ENCODE measurements at regions not wholly inside any gene's neighbourhood (a gene's known extent, or its start where the extent isn't known, plus 50 kb on each side); places are given as distances from the start of the nearest gene placed in this dataset.

DNA sequence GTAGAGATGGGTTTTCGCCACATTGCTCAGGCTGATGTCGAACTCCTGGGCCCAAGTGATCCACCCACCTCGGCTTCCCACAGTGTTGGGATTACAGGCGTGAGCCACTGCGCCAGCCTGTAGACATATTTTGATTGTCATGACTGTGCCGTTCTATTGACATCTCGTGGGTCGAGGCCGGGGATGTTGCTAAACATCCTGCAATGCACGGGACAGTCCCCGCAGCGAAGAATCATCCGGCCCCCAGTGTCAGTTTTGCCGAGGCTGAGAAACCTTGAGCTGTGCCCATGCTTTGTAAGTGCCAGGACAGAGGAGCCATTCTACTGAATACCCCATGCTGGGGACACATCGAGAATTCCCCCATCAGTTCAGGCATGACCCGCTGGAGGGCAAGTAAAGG, 69.1 kb upstream of the GSE1 start:
- in situ Hi-C loops (cut with HindIII; ENCODE audit: extremely low pct_ligation_motif_present, low pct_unique_long_range_greater_than_20kb): no loop called here
- WGBS (ENCODE audit: low lambda C conversion rate): 90% methylated on average over 16 of the region's 16 CpGs
- H3K27ac ChIP-seq (ENCODE audit: extremely low read length, insufficient read depth, low read length): no peak overlapping the region
- H4K20me1 ChIP-seq (ENCODE audit: insufficient read depth, low read length): no peaks in the 10 kb centered on the region
- H3K9me3 ChIP-seq (ENCODE audit: low read length): no peaks in the 10 kb centered on the region
- no peak overlapping the region for H2AFZ ChIP-seq (ENCODE audit: low read length)
- intact Hi-C loops (cut with micrococcal nuclease; ENCODE audit: unreplicated experiment): no loop called here
- ATAC-seq (no peak), FAIRE-seq (no peak), DNase-seq (ENCODE audit: low spot score) (no peak)
- no peaks in the 10 kb centered on the region for H3K36me3 ChIP-seq (replicated peaks in 1 of 2; ENCODE audit: control insufficient read depth in 1 of 2, insufficient read depth in 2 of 2, low read length in 2 of 2)
- peaks cover 57% of the 10 kb centered on the region for H3K4me1 ChIP-seq (ENCODE audit: insufficient read depth, low read length)
- no peak overlapping the region for H3K4me3 ChIP-seq (replicated peaks in 1 of 3; ENCODE audit: insufficient read depth in 1 of 3, low read depth in 2 of 3, low read length in 3 of 3)
- no peak overlapping the region for H3K4me2 ChIP-seq (ENCODE audit: low read depth, low read length)
- no peak overlapping the region for H3K9ac ChIP-seq (ENCODE audit: insufficient read depth, low read depth, low read length)
- ChIA-PET POLR2A (interaction anchor here (1.7 to 2.6 kb wide), 5 partner anchors 8 to 29 kb away, joined by 6 to 12 read pairs (median 8); no protein-coding TSS in a partner anchor), CTCF (ENCODE audit: low intra/inter-chr PET ratio, low total read pairs) (no interaction called here)
- no TSS peak for BruUV-seq (replicated peaks)
- no peaks in the 10 kb centered on the region for H3K79me2 ChIP-seq (ENCODE audit: insufficient read depth, low read length)
- H3K27me3 ChIP-seq (ENCODE audit: control insufficient read depth in 1 of 2, insufficient read depth in 2 of 2, low read length in 2 of 2): no peaks in the 10 kb centered on the region
- TF ChIP-seq ZNF441 (CRISPR knock-in tag; IDR thresholded peaks at IDR 0.05; ENCODE audit: borderline replicate concordance): no peak
- no peak for TF ChIP-seq ZMYM2 (CRISPR knock-in tag; IDR thresholded peaks at IDR 0.05)
- no peak for TF ChIP-seq CENPT (CRISPR knock-in tag; IDR thresholded peaks at IDR 0.05; ENCODE audit: low read depth)
- TF ChIP-seq, protein P1, sequence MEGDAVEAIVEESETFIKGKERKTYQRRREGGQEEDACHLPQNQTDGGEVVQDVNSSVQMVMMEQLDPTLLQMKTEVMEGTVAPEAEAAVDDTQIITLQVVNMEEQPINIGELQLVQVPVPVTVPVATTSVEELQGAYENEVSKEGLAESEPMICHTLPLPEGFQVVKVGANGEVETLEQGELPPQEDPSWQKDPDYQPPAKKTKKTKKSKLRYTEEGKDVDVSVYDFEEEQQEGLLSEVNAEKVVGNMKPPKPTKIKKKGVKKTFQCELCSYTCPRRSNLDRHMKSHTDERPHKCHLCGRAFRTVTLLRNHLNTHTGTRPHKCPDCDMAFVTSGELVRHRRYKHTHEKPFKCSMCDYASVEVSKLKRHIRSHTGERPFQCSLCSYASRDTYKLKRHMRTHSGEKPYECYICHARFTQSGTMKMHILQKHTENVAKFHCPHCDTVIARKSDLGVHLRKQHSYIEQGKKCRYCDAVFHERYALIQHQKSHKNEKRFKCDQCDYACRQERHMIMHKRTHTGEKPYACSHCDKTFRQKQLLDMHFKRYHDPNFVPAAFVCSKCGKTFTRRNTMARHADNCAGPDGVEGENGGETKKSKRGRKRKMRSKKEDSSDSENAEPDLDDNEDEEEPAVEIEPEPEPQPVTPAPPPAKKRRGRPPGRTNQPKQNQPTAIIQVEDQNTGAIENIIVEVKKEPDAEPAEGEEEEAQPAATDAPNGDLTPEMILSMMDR (CRISPR knock-in tag; IDR thresholded peaks at IDR 0.05): no peak
- no peak for TF ChIP-seq ZNF83 (CRISPR knock-in tag; IDR thresholded peaks at IDR 0.05; ENCODE audit: borderline replicate concordance)
- no peak for TF ChIP-seq TAF15 (IDR thresholded peaks at IDR 0.05; ENCODE audit: low read depth, low read length, poor library complexity, severe bottlenecking)
- TF ChIP-seq RFX5 (IDR thresholded peaks at IDR 0.05; ENCODE audit: low read depth, low read length): no peak
- no peak for TF ChIP-seq CERS6 (CRISPR knock-in tag; IDR thresholded peaks at IDR 0.05)
- no peak for TF ChIP-seq MYNN (CRISPR knock-in tag; IDR thresholded peaks at IDR 0.05; ENCODE audit: low read depth)
- TF ChIP-seq ONECUT2 (CRISPR knock-in tag; IDR thresholded peaks at IDR 0.05): no peak
- no peak for TF ChIP-seq ZNF446 (CRISPR knock-in tag; IDR thresholded peaks at IDR 0.05)
- TF ChIP-seq, protein P2, sequence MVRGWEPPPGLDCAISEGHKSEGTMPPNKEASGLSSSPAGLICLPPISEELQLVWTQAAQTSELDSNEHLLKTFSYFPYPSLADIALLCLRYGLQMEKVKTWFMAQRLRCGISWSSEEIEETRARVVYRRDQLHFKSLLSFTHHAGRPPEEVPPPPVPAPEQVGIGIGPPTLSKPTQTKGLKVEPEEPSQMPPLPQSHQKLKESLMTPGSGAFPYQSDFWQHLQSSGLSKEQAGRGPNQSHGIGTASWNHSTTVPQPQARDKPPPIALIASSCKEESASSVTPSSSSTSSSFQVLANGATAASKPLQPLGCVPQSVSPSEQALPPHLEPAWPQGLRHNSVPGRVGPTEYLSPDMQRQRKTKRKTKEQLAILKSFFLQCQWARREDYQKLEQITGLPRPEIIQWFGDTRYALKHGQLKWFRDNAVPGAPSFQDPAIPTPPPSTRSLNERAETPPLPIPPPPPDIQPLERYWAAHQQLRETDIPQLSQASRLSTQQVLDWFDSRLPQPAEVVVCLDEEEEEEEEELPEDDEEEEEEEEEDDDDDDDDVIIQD (CRISPR knock-in tag; IDR thresholded peaks at IDR 0.05; ENCODE audit: low read depth): no peak
- TF ChIP-seq CBX1 (IDR thresholded peaks at IDR 0.05; ENCODE audit: low read depth): no peak
- TF ChIP-seq HNF1A (IDR thresholded peaks at IDR 0.05; ENCODE audit: low read depth): no peak
- no peak for TF ChIP-seq HNF1A (CRISPR knock-in tag; IDR thresholded peaks at IDR 0.05; ENCODE audit: borderline replicate concordance)
